NCI-H2196 (cell line): ENCODE measurements at regions not wholly inside any gene's neighbourhood (a gene's known extent, or its start where the extent isn't known, plus 50 kb on each side); places are given as distances from the start of the nearest gene placed in this dataset.

Source experiments
- DNase-seq: peaks from one replicate; lab custom pipeline; 2025; ENCODE audit not compliant: unreplicated experiment; lab: John Stamatoyannopoulos, UW

- no peak for DNase-seq
Measured at GRCh38 chr9:26325444-26325829, 567.2 kb downstream of the CAAP1 start.

DNA sequence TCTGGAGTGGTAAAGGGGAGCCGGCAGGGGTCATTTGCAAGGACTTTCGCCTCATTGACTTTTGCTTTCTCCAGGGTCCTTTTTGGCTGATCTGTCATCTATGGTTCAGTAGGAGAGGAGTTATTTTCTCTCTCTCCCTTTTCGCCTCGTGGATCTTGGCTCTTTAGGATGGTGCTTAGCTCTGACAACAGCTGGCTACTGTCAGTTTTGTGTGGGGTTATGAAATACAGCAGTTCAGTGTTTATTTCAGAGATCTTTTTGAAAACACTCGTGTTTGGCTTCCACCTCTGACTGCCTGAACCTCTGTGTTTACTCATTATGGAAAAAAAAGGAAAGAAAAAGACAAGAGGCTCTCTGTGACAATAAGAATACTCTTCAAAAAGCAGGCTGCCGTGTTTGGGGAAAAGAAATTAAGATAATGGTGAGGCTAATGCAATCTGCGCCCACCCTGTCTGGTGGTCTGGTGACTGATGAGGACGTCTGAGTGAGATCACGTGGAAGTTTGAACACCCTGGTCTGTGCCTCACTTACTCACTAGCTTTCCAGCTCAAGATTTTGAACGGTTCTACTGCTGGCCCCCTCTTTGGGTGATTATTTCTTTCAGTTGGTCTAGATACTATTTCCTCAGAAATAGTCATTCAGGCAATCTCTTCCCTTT, 567.7 kb downstream of the CAAP1 start:
- DNase-seq, result no peak

DNA sequence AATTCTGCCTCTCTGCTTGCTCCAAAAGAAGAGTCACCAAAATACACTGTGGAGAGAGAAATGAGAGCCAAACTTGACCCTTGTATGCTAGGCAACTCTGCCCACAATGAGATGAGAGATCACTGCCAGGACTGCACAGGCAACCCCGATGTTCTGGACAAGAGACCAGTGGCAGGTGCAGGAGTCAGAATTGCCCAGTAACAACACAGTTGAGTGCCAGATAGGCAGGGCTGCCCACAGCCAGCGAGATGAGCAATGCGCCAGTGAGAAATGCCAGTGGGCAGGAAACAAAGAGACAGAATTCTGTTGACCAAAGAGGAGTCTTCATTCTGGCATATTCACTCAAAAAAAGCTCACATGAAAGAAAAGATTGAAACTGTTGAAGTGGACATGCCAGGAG, 570.7 kb downstream of the CAAP1 start:
- no peak for DNase-seq

GRCh38 chr9:26319859-26320258, 572.7 kb downstream of the CAAP1 start:
- DNase-seq, result no peak

DNA sequence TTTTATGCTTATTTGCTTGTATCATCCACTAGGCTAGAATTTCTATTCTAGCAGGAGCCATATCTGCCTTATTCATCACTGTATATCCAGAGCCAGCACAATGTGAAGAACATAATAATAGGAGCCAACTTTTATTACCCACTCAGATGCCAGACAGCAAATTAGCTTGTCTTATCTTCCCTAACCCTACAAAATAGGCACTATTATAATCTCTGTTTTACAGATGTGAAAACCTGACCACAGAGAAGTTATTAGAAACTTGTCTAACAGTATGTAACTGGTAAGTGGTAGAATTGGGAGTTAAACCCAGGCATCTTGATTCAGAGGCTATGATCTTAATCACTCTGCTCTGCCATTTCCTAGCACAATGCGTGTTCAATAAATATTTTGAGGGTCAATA, 579.5 kb downstream of the CAAP1 start:
- DNase-seq, result no peak

DNA sequence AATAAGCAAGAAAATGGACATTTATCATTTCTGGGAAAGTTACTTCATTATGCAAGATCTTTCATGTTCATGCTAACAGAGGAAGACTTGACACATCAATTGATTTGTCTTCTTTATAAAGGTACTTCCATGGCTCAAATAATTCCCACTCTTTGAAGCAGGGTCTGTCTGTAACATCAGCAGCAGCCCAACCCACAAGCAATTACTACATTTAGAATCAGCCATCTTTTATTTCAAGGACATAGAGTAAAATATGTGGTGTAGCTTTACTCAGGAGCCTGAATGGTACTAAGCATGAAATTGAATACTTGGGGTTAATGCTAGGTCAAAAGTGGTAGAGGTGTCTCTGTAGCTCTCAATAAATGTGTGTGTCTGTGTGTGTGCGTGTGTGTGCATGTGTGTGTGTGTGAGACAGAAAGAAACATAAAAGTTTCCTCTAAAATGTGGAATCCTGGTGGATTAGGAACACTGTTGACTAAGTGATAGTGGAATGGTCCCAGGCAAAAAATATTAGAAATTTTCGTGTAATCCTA, 581.1 kb downstream of the CAAP1 start:
- DNase-seq, result no peak

GRCh38 chr9:26310294-26310693, 582.3 kb downstream of the CAAP1 start:
- no peak for DNase-seq

GRCh38 chr9:26308328-26308727, 584.3 kb downstream of the CAAP1 start:
- DNase-seq, result no peak

GRCh38 chr9:26301659-26302058, 590.9 kb downstream of the CAAP1 start:
- no peak for DNase-seq

DNA sequence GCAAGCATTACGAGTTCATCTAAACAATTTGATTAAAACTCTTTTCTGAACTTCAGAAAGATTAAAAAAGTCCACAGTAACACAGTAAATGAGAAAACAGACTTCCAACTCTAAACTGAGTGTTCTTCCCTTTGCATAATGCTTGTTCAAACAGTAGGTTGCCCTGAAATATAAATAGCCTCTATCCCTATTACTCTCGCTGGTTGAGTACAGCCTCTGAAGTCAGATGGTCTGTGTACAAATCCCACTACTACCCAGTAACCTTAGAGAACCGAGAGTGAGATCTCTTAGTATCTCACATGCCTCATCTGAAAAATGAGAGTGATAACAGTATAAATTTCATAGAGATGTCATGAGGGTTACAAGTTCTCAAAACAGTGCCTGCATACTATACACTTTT, 591.6 kb downstream of the CAAP1 start:
- DNase-seq, result no peak

DNA sequence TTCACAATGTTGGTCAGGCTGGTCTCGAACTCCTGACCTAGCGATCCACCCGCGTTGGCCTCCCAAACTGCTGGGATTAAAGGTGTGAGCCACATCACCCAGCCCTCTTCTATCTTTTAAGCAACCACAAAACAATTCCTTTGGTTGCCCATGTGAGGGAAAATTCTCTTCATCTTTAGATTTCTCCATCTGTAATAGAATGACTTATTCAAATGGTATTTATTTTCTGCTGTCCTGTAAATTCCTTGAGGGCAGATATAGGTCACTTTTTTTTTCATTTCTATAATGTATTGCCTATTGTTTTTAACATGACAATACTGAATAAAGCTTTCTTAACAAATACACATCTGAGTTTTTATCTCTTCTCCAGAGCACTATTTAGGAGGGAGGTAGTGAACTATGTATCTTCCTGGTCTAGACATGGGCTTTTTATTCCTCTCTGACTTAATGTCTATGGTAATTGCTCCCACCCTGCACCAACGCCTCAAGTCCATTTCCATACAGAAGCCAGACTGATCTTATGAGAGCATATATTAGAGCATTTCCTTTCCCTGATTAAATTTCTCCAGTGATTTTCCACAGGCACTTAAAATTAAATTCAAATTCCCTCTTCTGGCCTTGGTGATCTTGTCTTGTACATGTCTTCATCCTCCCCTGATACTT, 595.6 kb downstream of the CAAP1 start:
- no peak for DNase-seq

DNA sequence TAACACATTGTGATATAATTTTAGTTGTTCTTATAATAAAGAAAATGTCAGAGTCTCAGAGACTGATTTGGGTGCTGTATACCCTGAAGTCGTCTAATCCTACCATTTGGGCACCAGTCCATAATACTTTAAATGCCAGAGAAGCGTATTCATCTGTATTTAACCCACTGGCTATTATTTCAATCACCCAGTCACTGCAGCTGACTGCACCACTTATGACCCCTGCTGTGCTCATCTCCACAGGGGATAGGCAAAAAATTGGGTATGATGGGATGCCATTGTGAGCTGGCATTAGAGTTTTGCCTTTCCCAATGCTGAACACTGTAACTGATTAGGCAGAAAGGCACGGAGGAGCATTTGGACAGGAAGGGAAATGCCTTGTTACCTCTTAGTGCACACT, 599.7 kb downstream of the CAAP1 start:
- no peak for DNase-seq

GRCh38 chr9:26271495-26272122, 593.4 kb upstream of the TUSC1 start:
- DNase-seq, result no peak

DNA sequence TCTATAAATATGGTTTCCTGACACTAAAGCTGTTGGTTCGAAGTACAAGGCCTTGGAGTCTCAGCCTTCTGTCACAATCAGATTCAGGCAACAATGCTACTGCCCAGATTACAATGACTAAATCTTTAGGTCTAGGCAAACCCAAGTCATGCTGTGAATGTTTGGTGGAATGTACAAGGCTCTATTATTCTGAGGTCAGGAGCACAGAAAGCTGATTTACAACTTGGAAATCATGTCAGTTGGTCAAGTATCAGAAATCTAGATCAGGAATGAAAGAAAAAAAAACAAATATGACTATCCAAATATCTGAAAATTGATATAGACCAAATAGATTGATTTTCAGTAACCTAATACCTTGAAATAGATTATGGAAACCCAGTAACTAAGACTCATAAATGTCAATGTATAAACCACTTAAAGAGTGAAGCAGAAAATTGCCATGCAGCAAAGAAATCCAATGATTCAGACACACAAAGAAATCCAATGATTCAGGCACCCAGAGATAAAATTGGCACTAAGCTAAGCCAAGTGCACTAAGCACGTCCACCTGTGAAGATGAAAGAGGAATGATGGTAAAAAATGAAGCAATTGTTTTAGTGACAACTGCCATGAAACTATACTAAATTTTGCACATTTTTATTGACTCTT, 588.0 kb upstream of the TUSC1 start:
- no peak for DNase-seq

- no peak for DNase-seq
Measured at GRCh38 chr9:26264709-26265601, 586.7 kb upstream of the TUSC1 start.

GRCh38 chr9:26263478-26263877, 585.2 kb upstream of the TUSC1 start:
- no peak for DNase-seq

- no peak for DNase-seq
Measured at GRCh38 chr9:26262421-26263107, 584.3 kb upstream of the TUSC1 start.

- DNase-seq, result no peak
Measured at GRCh38 chr9:26261503-26262330, 583.5 kb upstream of the TUSC1 start.

DNA sequence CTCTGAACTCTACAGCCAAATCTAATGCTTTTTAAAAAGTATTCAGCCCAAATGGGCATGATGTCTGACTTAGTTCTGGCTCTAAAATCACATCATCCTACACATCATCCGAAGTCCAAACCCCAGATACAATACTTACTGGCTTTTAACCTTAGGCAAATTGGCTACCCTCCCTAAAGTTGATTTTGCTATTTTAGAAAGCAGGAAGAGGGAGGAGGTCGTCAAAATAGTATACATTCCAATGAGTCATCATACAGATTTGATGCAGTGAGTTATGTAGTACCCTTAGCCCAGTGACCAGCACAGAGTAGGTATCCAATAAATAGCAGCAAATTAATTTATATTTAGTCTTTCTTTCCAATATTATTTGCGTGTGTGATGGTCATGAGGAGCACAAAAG, 582.0 kb upstream of the TUSC1 start:
- no peak for DNase-seq
